Ammon's horn (tissue), 1 donor: ENCODE measurements at regions not wholly inside any gene's neighbourhood (a gene's known extent, or its start where the extent isn't known, plus 50 kb on each side); places are given as distances from the start of the nearest gene placed in this dataset.
A peak's percentile ranks its signal among the peaks of the same experiment; 100 is the strongest.
"Not testable (repeated sequence)": the region's sequence is repeated elsewhere in the genome, so short reads cannot be mapped to it uniquely, and the experiment has no call there.

Experiments
- DNase-seq: peaks from one replicate; pipeline ENCODE4 v3.0.0-alpha.2; 2016; ENCODE audit warnings: low spot score

DNA sequence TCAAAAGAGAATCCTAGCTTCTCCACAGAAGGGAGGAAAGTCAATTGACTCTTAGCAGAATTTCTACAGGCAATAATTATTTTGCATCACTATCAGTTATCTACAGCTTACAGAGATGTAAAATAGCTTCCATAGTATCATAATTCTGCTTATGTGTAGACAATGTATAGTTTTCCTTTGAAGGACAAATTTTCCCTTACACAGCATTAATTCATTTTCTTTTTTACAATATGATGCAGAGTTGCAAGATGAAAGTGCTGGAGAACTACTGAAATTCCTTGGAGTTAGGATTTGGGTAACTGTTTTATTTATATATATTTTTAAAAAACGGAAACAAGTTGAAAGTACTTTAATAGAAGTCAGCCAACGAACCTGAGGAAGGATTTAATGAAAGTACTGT is 111.0 kb upstream of the CPHXL start:
- no peak for DNase-seq

DNA sequence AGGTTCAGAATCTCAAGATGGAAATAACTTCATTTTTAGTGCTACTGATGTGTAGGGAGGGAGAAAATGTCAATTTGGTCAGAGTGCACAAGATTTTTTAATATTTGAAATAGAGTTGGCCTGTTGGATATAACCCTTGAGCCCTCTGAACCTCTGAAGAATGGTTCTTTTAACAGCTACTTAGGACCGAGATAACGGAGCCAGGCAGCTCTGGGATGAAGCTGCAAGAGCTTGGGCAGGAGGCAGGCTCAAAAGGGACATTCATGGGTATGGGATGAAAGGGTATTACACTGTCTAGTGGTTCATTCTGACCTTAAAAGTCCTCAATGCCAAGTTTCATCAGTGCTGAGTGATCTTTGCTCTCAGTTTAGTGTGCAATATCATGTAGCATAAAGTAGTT is 111.4 kb upstream of the CPHXL start:
- no peak for DNase-seq

DNA sequence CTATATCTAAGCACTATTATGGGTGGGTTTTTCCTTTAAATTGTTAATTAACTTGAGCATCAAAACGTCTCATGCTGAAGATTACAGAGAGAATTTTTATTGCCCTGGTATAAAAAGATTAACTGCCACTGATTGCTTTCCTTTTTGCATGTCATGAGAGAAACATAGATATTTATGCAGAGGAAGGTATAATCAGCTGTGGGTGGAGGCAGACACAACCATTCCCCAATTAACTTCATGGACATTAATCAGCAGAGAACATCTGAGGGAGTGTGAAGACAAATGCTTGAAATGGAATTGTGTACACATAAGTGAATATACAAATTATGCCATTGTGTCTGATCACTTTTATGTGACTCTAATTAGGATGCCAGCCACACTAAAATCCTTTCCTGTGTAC is 115.2 kb upstream of the CPHXL start:
- DNase-seq: no peak

DNA sequence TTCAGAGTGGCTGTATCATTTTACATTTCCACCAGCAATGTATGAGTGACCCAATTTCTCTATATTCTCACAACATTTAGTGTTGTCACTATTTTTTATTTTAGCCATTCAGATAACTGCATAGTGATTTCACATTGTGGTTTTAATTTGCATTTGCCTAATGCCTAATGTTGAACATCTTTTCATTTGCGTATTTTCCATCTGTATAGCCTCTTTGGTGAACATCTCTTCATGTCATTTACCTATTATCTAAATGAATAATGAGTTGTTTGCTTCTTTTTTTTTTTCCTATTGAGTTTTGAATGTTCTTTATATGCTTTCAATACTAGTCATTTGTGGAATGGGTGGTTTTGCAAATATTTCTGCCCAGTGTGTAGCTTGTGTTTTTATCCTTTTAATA is 120.9 kb upstream of the CPHXL start:
- no peak for DNase-seq

DNA sequence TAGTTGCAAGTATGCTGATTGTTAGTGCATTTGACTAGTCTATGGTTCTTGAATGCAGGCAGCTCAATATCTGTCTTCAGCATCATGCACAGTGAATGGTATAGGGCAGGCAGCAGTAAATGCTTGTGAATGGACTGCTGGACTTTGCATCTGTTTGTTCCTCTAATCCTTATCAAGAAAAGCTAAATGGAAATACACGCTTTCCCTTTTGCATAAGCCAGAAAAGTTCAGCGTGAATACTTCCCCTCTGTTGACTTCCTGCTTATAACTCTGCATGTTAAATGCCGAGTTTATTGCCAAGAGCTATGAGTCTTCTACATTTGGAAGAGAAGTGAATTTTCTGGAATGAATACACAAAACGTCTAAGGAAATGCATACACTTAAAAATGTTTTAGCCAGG is 127.9 kb upstream of the CPHXL start:
- DNase-seq: no peak

DNA sequence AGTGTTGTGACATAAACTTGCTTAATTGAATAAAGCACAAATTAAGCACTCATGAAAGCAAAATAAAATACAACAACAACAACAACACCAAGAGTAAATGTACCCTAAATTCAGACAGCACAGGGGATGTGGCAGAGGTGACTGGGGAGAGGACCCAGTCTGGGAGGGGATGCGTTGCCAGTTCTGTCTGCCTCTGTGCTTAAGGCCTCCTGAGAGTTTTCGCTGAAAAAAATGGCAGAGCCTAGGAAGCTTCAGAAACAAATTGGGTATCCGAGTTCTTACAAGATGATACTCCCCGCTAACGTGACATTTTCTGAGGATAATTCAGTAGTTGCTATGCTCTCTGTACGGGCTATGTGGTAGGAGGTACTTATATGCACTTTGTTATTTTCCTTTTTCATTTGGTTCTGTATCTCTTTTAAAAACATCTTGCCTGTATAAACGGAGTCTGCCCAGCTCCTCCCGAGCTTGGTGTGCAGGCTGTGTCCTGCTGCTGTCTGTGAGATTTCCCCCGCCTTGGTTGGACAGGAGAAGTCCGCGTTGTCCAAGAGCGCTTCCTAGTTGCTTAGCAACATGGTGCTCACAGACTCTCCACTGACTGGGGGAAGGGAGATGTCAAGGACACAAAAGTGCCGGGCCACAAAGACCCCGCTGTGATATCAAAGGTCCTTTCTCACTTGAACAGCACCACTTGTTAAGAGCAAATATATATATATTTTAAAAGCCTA is 134.2 kb upstream of the CPHXL start:
- DNase-seq: peak; percentile 93

DNA sequence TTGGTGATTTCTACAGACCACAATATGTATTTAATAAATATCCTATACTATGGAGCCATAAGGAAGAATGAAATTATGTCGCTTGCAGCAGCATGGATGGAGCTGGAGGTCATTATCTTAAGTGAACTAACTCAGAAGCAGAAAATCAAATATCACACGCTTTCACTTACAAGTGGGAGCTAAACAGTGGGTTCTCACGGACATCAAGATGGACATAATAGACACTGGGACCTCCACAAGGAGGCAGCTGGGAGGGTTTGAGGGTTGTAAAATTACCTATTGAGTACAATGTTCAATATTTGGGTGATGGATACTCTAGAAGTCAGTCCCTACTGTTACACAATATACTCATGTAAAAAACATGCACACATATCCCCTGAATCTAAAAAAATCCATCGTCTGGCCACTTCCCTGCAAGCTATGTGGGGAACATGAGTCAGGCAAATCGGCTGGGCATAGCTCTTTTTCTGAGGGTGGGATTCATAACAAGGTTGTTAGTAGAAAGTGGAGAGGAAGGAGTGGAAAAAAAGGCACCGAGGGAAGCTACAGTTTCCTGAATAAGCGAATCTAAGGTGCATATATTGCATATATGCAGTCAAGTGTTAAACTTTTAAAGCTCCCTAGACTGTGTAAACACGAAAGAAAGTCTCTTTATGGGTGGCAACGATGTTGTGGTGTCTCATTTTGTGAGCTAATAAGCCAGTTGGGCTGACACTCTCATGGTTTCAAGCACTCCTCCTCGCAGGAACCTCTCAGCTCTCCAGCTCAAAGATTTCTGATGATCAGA is 135.2 kb upstream of the CPHXL start:
- DNase-seq: no peak

DNA sequence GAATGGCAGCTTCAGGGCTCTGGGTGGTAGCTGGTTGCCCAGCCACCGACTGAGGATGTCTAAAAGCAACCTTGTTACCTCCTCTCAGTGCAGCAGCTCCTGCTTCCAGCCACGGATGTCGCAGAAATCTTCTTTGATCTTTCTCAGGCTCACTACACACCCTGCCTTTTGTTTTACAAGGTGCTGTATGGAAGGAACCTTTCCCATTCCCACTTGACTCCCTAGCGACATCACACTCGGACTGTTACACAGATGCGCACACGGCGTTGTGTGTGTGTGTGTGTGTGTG is 135.8 kb upstream of the CPHXL start:
- DNase-seq: no peak

DNA sequence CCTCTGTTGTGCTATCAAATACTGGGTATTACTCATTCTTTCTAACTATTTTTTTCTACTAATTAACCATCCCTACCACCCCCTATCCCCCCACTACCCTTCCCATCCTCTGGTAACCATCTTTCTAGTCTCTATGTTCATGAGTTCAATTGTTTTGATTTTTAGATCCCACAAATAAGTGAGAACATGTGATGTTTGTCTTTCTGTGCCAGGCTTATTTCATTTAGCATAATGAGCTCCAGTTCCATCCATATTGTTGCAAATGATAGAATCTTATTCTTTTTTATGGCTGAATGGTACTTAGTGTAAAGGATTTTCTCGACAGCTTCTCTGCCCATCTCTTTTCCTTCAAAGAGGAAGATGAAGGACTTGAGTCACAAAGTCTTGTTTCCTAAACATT is 138.0 kb upstream of the CPHXL start:
- no peak for DNase-seq

DNA sequence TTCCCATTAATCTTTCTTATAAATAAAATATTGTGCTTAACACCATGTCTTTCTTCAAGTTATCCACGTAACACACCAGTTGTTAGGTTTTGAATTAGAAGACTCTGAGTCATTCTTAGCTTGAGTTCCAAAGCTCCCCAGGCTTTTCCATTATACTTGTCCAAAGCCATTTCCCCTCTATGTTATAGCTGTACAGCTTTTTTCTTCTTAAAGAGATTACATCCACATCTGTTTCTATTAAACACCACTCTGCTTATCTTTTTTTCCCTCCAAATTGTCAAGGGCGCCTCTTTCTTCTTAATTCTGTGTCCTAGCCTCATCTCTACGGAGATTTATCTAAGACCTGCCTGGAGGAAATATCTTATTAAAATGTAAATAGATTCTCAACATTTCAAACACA is 139.4 kb upstream of the CPHXL start:
- DNase-seq: no peak

DNA sequence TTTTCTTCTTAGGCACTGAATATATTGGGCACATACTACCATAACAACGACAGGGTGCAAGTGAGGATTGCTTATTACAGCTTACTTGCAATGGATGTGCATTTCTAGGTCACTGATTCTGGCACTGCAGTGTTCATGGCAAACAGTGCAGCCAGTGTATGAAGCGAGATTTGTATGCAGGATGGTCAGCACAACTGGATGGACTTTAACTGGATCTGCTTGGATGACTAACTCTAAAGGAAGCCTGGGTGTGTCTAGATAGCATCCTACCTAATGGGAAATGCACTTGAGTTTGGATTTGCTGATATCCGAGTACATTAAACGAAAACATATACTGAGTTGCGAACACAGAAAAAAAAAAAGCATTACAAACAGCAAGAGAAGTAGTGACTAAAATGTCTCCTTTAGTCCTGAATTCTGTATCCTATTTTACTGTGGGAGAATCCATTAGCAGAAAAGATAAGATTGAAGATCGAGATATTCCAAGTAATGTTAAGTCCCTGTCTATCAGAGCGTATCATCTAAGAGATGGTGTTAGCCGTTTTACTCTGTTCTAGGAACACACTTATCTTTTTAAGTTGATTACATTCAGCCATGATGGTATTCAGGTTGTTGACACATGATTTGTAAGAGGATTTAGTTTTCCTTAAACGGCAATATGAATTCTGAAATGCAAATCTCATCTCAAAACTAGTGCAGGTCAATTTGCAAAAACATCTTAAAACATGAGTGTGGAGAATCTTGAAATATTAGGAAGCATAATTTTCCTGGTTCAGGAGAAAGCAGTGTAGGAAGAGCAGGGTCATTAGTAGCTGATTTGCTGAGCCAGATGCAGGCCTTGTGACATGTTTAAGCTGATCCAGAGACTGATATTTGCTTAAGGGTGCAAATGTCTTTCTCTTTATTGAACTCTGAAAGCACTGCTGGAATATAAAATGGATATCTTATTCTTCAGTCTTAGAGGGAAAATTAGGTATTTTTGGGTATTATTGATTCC is 142.6 kb upstream of the CPHXL start:
- DNase-seq: peak; percentile 43

DNA sequence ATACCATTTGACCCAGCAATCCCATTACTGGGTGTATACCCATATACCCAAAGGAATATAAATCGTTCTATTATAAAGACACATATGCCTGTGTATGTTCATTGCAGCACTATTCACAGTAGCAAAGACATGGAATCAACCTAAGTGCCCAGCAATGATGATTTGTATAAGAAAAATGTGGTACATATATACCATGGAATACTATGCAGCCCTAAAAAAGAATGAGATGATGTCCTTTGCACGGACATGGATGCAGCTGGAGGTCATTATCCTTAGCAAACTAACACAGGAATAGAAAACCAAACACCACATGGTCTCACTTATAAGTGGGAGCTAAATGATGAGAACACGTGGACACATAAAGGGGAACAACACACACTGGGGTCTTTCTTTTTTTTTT is 155.0 kb upstream of the CPHXL start:
- DNase-seq: not testable (repeated sequence)

DNA sequence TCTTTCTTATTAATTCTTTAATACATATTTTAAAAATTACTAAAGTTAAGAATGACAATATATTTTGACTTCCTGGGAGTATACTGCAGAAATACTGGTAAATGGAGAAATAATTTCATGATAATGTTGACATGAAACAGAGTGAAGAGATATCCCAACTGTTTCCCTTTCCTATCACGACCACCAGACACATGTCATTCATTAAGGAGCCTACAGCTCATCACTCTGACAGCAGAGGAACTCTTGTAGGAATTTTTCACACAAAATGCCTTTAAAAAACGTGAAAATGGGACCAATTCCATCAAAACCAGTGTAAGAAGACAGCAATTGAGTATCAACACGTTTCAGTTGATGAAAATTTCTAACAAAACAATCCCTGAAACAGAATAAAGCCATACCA is 172.9 kb upstream of the CPHXL start:
- DNase-seq: no peak

DNA sequence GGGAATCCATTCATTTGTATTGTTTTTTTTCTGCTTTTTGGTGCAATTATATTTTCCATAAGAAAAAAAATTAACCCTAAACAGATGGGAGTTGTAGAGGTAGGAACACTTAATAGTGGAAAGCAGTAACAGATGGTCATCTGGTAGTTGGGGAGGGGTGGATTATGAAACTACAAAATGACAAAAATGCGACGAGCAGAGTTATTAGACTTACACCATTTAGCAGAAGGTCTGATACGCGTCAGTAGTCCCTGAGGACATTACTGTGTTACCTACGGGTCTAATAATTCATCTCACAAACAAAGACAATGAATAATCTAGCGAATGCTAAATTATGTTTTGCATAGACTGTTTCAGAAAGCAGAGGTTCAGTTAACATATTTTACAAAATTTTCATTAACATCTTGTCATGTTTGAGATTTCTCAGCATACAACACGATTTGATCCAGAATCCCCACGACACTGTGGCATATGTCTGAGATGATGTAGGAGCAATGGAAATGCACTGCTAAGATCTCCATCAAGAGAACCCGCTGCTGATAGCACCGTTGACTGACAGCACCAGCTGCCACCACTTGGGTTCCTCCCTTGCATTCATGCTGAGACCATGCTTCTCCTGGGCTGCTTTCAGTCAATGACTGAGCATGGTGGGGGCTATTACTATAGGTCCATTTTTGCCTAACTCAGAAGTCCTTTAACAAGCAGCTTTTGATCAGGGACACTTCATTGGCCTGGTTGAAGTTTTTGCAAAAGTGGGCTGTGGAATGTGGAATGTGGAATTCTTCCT is 182.2 kb upstream of the CPHXL start:
- DNase-seq: peak; percentile 11

DNA sequence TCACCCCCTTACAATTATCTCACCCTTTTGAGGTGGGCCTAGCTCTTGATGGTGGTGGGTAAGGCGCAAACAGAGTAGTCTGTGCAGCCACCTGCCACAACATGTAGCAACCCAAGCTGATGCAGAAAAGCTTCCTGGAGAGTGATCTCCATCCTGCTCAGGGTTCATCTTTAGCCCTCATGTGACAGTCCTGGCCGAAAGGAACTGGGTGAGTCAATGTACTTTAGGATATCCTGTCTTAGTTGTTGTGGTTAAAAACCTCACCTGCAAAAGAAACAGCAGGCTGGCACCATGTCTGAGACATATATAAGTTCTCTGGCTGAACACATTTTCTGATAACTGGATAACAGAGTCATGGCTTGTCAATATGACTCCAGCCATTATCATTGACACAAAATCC is 183.5 kb upstream of the CPHXL start:
- DNase-seq: no peak

DNA sequence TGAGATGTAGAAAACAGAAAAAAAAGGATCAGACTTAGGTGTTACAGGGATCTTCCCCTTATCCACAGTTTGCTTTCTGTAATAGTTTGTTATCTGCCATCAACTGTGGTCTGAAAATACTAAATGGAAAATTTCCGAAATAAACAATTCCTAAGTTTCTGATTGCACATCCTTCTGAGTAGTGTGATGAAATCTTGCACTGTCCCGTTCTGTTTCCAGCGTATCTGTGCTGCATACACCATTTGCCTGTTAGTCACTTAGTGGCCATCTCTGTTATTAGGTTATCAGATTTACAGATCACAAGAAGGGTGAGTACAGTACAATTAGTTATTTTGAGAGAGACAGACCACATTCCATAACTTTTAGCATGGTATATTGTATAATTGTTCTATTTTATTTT is 185.6 kb upstream of the CPHXL start:
- DNase-seq: no peak

DNA sequence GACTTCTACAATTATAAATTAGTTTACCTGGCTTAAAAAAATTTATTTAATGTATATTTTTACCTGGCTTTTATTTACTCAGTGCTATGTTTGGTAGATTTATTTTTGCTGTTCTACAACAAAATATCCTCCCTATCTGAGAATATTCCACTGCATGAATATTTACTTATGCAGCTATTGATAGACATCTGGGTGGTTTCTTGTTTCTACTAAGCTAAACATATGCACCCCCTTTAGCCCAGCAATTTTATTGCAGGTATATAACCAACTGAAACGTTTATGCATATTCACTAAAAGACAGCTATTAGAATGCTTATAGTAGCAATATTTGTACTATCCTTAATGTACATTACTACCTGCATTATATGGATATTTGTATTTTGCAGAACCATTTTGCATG is 187.7 kb upstream of the CPHXL start:
- no peak for DNase-seq

DNA sequence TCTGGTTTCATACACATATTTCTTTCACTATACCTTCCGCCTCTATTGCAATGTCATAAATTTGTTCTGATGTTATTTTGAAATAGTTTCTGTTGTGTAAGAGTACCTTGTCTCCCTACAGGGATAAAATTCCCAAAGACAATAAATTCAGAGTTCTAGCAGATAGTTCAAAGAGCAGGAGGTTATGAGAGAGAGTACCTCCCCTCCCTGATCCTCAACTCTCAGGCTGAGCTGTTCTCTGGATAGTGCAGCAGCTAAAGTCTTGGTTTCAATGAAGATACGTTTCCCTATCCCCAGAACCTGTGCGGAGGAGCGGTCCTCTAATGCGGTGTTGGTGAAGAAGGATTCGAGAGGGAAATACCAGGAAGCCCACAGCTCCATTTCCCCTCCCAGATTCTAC is 190.2 kb upstream of the CPHXL start:
- DNase-seq: no peak

DNA sequence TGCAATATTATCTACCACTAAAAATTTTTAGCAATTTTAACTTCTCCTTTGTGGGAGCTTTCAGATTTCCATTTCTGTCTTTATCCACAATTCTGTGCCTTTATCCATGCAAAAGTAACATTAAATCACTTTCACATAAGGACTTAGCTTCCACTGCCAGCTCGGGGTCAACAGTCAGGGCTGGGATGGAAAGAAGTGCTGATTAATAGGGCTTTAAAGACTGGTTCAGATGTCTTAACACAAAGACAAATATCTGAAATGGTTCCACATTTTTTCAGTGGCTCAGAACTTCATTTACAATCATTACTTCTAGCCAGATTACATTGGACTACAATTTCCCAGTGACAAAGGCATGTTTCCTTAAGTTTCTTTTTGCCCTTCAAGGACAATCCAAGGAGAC is 191.8 kb upstream of the CPHXL start:
- no peak for DNase-seq

DNA sequence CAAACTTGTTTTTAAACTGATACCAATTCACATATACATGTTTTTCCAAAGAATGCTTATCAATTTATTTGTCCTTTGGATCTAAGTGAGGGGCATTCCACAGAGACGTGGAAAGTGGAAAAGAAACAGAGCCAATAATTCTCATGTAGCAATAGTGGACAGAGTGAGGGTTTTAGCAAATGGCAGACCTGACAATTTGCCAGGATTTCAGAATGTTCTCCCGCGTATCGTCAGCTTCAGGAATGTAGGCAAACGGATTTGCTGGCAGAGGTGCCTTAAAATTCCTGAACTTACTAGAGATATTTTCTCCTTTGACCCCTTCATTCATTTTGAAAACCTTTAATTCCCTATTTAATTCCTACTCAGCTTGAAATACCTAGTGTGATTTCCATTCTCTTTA is 193.4 kb upstream of the CPHXL start:
- DNase-seq: no peak

DNA sequence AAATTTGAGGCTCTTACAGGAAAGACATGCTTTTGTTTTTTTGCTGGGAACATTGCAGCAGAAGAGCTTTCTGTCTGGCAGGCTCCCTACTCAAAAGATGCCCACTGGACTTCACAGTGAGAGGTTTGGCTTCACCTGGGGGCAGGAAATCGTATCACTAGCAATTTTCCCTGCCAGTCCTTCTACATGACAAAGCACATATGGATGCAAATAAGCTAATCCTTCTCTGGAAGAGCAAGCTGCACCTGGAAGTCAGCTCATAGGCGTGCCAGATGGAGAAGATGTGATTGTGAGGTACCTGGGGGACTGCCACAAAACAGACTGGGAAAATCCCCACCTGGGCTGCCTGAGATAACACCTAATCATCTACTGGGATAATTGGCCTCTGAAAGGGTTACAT is 195.0 kb upstream of the CPHXL start:
- DNase-seq: no peak

DNA sequence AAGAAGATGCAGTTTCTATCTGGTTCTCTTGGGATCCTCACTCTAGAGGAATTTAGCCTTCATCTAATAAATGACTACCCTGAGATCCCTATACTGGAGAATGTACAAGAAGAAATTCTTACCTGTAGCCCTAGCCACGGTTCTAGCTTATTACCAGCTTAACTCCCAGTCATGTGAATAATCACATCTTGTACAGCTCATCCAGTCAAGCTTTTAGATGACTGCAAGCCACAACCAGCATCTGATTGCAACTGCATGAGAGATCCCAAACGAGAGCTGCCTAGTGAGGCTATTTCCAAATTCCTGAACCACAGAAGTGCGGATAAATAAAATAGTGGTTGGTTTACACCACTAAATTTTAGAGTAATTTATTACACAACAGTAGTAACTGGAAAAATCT is 196.0 kb upstream of the CPHXL start:
- no peak for DNase-seq
